SW480 (cell line): ENCODE measurements at regions not wholly inside any gene's neighbourhood (a gene's known extent, or its start where the extent isn't known, plus 50 kb on each side); places are given as distances from the start of the nearest gene placed in this dataset.

ENCODE experiments used
- DNase-seq: peaks from one replicate; pipeline ENCODE4 v3.0.0-alpha.2; 2016; ENCODE audit warnings: low spot score

DNA sequence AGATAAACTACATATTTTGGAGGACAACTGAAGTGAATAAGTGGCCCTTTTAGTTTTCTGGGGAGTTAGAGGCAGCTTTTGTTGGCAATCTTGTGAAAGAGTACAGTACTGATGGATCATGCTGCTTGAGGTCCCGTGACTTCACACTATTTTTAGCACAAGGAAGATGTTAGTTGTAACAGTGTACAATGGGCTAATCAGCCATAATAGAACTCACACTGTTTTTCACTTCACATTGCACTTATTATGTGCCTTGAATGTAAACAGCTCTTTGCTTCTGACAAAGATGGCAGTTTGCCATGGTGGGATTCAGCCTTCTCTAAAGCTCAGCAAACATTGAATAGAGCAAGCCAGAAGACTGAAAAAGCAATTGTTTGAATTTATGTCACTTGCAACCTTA, 176.7 kb upstream of the ZNF608 start:
- no peak for DNase-seq

DNA sequence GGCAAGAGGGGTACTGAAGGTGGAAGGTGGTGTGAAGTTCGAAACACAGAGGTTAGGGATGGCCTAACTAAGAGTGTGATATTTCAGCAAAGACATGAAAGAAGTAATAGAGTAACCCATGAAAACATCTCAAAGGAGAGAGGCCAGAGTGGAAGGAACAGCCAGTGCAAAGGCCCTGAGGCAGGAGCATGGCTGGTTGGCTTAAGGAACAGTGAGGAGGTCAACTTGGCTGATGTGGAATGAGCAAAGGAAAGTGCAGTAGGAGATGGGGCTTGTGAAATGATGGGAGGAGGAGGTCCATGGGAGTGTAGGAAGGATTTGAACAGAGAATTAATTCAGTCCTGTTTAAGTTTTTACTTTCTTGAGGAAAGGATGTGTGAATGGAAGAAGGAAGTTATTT, 178.3 kb upstream of the ZNF608 start:
- DNase-seq: no peak

DNA sequence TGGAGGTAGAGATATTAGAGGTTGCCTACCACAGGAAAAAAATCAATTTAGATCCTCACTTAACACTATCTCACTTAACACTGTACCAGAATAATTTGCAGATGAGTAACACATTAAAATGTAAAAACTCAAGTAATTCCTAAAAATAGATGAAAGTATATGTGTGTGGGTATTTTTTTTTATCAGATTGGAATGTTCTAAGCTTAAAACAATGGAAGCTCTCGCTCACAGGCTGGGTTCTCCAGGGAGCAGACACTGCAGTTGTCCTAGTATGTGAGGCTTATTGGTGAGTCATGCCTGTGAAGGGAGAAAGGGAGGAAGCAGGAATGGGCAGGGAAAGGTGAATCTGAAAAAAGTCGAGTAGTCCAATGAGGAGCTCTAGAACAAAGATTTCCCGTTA, 181.3 kb upstream of the ZNF608 start:
- no peak for DNase-seq

DNA sequence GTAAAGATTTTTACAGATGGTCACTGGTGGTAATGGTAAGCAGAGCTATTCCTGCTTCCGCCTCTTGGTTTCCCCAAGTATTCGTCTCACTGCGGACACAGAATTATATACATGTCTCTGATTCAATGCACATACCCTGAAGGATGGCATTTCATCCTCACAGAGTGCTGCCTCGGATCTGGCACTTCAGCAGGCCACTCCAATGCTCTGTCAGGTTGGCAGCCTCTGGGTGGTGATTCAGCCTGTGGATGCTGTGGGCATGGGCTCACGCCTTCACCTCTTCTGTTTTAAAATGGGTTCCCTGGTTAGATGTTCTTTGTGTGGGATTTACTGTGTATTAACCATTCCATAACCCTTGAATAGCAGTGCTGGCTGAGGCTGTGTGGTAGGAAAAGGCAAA, 182.6 kb upstream of the ZNF608 start:
- DNase-seq: no peak

DNA sequence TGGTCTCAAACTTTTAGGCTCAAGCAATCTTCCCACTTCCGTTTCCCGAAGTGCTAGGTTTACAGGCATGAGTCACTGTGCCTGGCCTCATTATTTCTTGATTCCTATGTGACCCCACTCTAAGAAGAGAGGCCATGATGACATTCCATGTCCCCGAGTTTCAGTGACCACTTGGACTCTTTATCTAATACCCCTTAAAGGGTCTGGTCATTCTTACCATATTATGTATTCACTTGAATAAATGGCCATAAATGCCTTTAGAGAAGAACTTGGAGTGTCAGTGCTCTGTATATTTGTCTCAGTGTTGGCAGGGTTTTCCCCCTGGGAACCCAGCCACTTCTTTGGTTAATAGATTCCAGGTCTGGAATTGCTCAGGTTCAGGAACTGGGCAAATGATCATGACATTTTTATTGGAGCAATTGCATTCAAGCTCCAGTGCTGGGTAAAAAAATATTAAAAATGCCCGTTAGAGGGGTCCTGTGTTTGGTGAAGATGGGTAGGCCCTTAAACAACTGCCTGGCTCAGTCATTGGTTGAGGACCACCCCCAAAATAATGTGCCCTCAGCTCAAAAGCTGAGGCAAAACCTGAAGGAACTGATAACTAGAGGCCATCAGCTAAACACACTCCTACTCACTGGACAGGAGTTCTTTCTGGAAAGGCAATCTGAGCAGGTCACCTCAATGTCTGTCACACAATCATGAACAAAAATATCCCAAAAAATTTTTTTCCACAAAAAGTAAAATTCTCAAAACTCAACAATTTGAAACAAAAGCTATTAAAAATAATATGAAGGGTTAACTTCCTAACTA, 186.6 kb upstream of the ZNF608 start:
- no peak for DNase-seq

DNA sequence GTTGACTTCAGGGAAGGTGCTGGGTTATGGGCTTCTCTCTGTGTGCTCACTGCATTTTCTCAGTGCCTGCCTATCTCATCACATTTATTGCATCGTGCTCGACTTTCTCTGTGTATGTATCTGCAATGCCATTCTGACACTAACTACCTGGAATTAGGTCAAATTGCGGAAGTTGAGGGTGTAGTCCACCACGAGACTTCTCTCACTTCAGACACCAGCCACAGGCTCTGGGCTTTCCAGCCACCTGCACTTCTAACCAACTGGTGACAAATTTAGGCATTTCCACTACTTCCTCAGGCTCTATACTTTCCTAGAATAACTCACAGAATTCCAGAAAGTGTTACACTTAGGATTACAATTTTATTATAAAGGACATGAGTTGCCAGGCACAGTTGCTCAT, 188.6 kb upstream of the ZNF608 start:
- no peak for DNase-seq

DNA sequence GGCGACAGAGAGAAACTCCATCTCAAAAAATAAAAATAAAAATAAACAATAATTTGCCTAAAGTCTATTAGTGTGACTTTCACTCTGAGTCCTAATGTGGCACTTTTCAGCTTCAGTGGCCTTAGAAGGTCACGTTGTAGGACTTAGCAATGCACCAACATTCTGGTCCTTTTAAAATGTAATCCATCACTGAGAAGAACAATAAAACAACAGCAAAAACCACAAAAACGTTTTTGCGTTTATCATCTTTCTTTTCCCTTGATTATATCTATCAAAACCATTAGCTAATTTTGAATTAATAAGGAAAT, 190.1 kb upstream of the ZNF608 start:
- no peak for DNase-seq

DNA sequence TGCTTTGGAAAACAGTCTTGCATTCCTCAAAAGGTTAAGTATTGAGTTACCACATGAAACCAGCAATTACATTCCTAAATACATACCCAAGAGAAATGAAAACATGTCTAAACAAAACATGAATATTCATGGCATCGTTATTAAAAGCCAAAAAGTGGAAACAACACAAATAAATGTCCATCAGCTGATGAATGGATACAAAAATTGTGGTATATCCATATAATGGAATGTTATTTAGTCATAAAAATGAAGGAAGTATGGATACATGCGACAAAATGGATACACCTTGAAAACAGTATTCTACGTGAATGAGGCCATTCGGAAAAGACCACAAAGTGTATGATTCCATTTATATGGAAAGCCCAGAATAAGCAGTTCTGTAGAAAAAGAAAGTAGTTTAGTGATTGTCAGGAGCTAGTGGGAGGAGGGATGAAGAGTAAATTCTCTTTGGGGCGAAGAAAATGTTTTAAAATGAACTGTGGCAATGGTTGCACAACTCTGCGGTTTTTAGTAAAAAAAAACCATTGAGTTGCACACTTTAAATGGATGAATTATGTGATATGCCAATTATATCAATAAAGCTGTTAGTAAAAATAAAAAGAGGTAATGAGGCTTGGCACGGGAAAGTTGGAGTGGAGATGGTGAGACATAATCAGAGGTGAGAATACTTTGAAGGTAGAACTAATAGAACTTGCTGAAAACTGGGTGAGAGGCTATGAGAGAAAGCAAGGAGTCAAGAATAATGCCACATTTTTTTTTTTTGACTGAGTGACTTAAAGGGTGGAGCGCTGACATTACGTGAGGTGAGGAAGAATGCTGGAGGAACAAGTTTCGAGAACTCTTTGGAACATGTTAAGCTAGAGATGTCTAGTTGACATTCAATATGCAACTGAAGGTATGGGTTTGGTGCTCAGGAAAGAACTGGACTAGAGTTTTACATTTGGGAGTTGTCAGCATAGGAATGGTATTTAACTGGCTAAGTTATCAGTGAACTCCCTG, 194.9 kb upstream of the ZNF608 start:
- no peak for DNase-seq

DNA sequence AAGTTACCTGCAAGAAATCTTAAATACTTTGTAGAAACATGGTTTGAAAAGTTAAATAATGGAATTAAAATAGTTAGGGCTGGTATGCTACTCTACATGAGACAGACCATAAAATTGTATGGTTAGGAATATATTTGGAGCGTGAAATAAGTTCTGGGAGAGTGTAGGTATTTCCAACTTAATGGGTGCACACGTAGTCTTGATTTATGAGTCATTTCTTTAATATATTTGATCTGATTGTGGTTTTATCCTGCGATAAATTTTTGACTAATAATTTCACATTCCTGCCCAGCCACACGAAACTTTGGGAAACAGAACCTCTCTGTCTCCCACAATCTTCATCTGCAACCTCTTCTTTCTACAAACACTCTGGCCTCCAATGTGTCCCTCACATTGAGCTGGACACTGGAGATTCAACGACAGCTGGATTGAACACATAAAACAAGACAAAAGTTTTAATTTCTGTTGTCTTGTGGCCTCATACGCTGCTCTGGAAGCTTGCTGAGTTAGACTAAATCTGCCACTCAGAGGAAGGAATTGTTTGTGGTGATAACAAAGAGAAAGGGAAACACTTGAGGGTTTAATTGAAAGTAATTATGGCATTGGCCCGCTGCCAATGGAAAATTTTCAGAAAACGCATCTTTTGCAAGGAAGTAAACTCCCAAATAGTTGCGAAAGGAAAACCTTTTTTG, 201.8 kb upstream of the ZNF608 start:
- no peak for DNase-seq

DNA sequence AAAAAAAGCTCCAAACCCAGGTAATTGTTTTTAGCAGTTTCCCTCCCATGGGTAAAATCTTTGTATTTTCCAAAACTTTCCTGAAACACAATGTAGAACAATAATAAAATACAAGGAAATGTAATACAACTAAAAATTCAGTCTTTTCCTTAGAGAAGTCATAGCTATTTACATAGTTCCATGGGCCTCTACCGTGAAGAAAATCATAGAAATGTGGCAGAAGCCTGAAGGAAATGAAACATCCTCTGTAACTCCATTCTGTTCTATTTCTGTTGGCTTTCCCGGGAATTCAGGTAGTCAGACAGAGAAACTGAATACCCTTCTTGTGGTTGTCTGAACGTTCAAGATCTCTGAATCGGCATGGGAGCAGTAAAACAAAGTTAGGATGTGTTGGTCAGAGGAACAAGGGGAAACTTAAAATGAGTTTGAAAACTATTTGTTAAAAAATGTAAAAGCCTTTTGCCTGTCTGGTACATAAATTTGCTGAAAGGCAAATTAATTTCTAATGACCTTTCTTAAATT, 202.4 kb upstream of the ZNF608 start:
- DNase-seq: no peak

DNA sequence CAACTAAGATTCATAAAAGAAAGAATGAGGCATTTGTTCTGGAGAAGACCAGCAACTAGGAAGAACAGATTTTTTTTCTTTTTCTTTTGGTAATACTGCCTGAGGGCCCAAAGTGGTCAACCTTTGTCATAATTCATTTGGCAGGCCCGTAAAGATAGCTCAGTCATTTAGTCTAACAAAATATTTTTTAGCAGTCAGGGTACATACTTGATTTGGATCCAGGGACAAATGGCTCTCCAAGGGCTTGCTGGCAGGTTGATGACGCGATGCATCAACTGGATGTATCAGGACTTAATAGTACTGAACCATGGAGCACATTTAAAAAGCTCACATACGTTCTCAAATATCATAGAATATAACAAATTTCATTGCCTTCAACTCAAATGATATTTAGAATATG, 203.4 kb upstream of the ZNF608 start:
- DNase-seq: no peak

DNA sequence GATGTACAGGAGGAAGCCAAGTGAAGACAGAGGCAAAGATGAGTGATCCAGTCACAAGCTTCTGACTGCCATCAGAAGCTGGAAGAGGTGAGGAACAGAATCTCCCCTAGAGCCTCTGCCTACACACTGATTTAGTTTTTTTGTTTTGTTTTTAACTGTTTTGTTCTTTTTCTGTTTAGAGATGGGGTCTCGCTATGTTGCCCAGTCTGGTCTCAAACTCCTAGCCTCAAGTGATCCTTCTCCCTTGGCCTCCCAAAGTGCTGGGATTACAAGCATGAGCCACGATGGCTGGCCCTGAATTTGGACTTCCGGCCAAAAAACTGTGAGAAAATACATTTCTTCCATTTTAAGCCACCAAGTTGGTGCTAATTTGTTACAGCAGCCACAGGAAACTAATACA, 204.7 kb upstream of the ZNF608 start:
- no peak for DNase-seq

DNA sequence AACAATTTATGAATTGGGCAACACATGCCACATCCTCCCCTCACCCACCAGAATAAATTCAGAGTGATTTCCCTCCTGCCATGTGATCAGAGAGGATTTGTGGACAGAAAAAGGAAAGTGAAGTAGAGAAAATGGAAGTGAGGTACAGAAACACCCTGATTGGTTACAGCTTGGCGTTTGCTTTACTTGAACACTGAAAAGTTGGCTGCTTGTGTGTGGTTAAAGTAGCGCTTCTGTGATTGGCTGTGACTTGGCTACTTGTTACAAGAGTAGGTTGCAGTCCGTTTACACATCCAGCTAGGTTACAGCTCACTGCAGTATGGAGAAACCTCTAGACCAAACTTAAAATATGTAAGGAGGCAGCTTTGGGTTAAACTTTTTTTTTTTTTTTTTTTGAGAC, 205.2 kb upstream of the ZNF608 start:
- no peak for DNase-seq

DNA sequence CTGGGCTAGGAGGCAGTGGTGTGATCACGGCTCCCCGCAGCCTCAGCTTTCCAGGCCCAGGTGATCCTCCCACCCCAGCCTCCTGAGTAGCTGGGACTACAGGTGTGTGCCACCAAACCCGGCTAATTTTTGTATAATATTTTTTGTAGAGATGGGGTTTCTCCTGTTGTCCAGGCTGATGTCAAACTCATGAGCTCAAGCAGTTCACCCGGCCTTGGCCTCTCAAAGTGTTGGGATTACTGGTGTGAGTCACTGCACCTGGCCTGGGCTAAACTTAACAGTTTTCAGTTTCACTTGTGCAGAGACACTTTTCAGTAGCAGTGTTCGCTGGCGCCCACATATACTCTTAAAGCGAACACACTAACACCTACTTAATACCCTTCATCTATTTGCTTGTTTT, 205.6 kb upstream of the ZNF608 start:
- DNase-seq: no peak

DNA sequence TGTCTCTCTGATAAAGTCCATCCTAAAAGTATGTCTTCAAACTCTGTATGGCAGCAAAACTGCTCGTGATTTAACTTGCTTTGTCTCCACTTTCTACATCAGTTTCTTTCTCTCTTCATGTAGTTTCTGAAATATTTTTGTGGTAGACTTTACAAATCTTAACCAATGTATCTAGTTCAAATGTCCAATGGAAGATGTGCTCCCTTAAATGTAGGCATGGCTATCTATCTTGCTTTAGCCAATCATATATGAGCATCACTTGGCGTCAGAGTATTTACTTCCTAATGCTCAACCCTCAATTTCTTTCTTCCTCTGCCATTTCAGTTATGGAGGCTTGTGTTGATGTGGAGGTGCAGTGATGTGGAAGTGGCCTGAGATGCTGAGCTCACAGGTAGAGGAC, 206.1 kb upstream of the ZNF608 start:
- no peak for DNase-seq

DNA sequence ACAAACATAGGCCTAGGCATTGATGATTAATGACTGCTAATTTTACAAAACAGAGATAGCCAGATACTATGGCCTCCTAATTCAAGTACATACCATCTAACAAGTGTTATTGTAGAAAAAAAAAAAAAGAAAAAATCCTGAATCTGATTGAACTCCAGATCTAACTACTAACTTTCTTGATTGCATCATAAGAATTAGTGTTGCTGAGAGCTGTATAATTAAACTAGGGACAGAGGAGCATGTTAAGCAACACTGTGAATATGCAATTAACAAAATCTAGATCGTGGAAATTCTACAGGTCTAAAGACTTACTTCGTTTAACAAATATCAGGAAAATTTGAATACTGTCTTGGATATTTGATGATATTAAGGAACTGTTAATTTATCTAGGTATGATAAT, 208.3 kb upstream of the ZNF608 start:
- no peak for DNase-seq

DNA sequence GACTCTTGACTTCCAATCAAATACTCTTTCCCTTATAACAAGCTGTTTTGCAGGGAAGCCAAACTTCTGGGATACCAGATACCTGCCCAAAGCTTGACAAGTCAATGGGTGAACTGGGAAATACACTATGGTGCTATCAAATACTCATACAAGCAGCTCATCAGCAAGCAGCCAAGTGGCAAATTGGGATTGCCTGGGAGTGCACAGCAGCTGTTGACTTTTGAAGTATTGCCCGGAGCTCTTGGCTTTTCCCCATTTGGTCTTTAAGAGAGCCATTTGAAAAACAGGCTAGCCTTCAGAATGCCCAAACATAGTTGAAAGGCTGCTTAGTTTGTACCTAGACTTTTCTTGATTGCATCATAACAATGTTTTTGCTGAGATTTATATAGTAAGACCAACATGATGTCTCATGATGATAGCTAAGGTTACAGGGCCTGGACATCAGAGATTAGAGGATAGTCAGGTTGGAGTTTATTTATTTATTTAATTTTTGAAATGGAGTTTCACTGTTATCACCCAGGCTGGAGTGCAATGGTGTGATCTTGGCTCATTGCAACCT, 210.1 kb upstream of the ZNF608 start:
- no peak for DNase-seq

DNA sequence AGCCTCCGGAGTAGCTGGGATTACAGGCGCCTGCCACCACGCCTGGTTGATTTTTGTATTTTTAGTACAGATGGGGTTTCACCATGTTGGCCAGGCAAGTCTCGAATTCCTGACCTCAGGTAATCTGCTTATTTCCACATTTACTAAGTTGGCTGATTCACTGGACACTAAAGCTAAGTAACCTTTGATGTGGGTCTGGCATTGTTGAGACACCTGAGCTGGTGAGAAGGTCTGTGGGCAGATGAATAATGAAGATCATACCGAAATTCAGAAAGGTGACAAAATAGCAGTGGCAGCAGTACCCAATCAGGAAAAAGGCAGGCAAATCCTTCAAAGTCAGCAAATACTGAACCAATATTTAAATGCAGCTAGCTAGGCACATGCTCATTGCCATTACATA, 210.6 kb upstream of the ZNF608 start:
- peak; percentile 90 for DNase-seq

DNA sequence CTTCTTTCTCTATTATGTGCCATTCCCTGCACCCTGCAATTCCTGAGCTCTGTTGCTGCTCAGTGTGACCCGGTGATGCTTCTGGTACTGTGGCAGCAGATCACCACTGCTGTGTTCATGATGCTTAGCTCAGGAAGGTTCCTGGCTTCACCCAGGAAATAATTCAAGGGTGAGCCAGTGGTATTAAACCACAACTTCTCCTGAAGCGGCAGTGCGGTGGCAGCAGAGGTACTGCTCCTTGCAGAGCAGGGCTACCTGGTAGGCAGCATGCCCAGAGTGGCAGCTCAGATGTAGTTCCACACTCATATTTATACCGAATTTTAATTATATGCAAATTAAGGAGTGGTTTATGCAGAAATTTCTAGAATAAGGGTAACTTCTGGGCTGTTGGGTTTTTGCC, 213.8 kb upstream of the ZNF608 start:
- no peak for DNase-seq

DNA sequence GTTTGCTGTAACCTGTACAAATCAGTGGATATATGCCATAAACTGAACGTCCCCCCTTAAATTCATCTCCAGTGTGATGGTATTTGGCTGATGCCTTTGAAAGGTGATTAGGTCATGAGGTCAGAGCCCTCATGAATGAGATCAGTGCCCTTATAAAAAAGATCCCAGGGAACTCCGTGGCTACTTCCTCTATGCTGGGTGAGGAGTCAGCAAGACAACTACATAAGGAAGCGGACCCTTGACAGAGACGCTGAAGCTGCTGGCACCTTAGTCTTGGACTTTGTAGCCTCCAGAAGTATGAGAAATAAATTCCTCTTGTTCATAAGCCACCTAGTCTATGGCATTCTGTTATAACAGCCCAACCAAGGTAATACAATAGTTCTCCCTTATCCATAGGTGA, 215.1 kb upstream of the ZNF608 start:
- no peak for DNase-seq

DNA sequence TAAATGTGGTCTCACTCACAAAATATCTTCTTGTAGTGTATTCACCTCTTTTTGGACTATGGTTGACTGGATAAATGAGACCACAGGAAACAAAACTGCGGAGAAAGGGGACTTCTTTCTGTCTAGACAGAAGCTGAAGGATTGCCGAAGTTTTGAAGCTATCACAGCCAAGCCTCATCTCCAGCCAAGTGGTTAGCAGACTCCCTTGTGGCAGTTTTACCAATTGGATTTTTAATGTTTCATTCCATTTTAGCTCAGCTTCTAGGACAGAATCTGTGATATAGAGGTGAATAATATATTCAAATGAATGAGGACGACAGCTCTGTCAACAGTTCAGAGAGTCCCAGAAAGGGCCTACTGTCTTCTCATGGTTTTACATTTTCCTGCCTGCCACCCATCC, 215.7 kb upstream of the ZNF608 start:
- no peak for DNase-seq

DNA sequence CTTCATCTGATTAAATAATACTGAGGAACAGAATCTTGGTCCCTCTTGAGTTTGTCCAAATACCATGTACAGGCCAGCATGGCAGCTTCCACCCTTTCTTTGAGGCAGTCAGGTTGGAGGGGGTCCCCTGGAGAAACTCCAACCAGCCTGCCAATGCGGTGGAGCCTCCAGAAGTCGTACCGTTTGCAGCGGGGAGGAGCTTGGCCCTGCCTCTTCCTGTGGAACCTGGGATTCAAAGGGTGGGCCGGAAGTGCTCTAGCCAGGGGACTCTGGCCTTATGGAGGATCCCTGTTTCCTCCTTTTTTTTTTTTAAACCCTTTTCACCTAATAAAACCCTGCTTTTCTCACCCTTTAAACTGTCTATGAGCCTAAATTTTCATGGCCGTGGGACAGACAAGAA, 216.3 kb upstream of the ZNF608 start:
- DNase-seq: no peak
